A673 (cell line): ENCODE measurements at regions not wholly inside any gene's neighbourhood (a gene's known extent, or its start where the extent isn't known, plus 50 kb on each side); places are given as distances from the start of the nearest gene placed in this dataset.

Source experiments
- BruUV-seq: library from RNA; stranded (reverse); fragments of 400-500 nt; replicated peaks from 2 replicates; lab custom pipeline; 2021; lab: Mats Ljungman, UMichigan
- CTCF ChIA-PET: fragments of 300-600 bp; sonication (Branson Sonifier 250); formaldehyde crosslinking; loops from one replicate; lab custom pipeline; 2022; ENCODE audit warnings: antibody characterized with exemption; lab: Charles Lee
- POLR2A ChIA-PET: fragments of 300-600 bp; sonication (Branson Sonifier 250); formaldehyde crosslinking; loops from one replicate; lab custom pipeline; 2022; ENCODE audit warnings: antibody characterized with exemption; ENCODE audit not compliant: low non-redundant PET; lab: Charles Lee
- DNase-seq: peaks from one replicate; pipeline ENCODE4 v3.0.0-alpha.2; 2015; ENCODE audit warnings: low spot score
- H3K27ac ChIP-seq: fragments of 200-600 bp; sonication (generic); 2 replicates; pipeline ENCODE4 v1.5.1; 2016; ENCODE audit warnings: mixed run types, low read depth, mild to moderate bottlenecking, mixed read lengths, antibody characterized with exemption, low read length; ENCODE audit not compliant: poor library complexity, severe bottlenecking
- H3K27me3 ChIP-seq: fragments of 200-600 bp; sonication (generic); replicated peaks from 2 replicates; pipeline ENCODE4 v1.6.1; 2017; ENCODE audit warnings: mixed run types, low read depth, mild to moderate bottlenecking, mixed read lengths, antibody characterized with exemption, low read length; ENCODE audit not compliant: insufficient read depth, poor library complexity
- H3K36me3 ChIP-seq: fragments of 200-600 bp; sonication (generic); 2 replicates; pipeline ENCODE4 v1.6.1; 2016; ENCODE audit warnings: mixed run types, mild to moderate bottlenecking, mixed read lengths, antibody characterized with exemption, low read length; ENCODE audit not compliant: insufficient read depth, poor library complexity, severe bottlenecking
- H3K4me1 ChIP-seq: fragments of 200-600 bp; sonication (generic); 2 replicates; pipeline ENCODE4 v1.6.1; 2017; ENCODE audit warnings: mixed run types, mild to moderate bottlenecking, mixed read lengths, antibody characterized with exemption, low read length; ENCODE audit not compliant: insufficient read depth, poor library complexity, severe bottlenecking
- H3K4me3 ChIP-seq: fragments of 200-600 bp; sonication (generic); 2 replicates; pipeline ENCODE4 v1.5.1; 2016; ENCODE audit warnings: low read depth, mixed run types, mild to moderate bottlenecking, mixed read lengths, low read length; ENCODE audit not compliant: poor library complexity, severe bottlenecking
- H3K9me3 ChIP-seq: fragments of 200-600 bp; sonication (generic); 2 replicates; pipeline ENCODE4 v1.6.1; 2016; ENCODE audit warnings: mixed run types, low read depth, mild to moderate bottlenecking, mixed read lengths, antibody characterized with exemption, low read length; ENCODE audit not compliant: poor library complexity, severe bottlenecking
- EZH2 ChIP-seq: fragments of 200-600 bp; sonication (generic); IDR thresholded peaks from 2 replicates; pipeline ENCODE4 v1.6.1; 2017; ENCODE audit warnings: borderline replicate concordance, low read depth, mild to moderate bottlenecking, mixed read lengths, antibody characterized with exemption, low read length; ENCODE audit not compliant: poor library complexity, severe bottlenecking
- intact Hi-C: fragments of 100-400 bp; cut with micrococcal nuclease; formaldehyde crosslinking; loops from one replicate; pipeline ENCODE4 v1.10.0; 2022; ENCODE audit not compliant: unreplicated experiment
- TF ChIP-seq, protein P1 (sequence below): fragments of 300-800, 200-600 bp; sonication (generic); conservative IDR thresholded peaks from 2 replicates; pipeline ENCODE4 v1.5.1; 2017; ENCODE audit warnings: low read depth, mild to moderate bottlenecking, antibody characterized with exemption, low read length, moderate library complexity, mixed read lengths

DNA sequence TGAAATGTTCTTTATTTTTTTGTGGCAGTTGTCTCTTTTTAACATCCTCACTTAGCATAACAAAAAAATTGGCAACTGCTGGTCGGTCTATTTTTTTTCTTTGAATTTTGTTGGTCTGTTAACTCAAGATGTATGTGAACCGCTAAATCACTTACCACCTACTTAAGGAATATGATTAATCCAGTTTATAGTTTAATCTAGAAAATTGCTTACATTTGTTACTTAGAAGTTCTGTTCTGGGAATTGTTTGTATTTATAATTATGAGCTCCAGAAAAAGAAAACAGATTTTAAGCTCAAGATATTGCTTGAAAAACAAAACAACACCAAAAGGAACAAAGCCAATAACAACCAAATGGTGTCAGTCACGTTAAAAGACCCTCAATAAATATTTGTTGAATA is 66.1 kb upstream of the KLHL13 start:
- Histone ChIP-seq H3K4me1 (no peaks in the 10 kb centered on the region), H3K27me3 (no peaks in the 10 kb centered on the region), H3K27ac (no peak overlapping the region), H3K36me3 (no peaks in the 10 kb centered on the region), H3K4me3 (no peak overlapping the region), H3K9me3 (no peaks in the 10 kb centered on the region)
- POLR2A ChIA-PET = no interaction called here
- DNase-seq = peak; percentile 15
- TF ChIP-seq, protein P1, sequence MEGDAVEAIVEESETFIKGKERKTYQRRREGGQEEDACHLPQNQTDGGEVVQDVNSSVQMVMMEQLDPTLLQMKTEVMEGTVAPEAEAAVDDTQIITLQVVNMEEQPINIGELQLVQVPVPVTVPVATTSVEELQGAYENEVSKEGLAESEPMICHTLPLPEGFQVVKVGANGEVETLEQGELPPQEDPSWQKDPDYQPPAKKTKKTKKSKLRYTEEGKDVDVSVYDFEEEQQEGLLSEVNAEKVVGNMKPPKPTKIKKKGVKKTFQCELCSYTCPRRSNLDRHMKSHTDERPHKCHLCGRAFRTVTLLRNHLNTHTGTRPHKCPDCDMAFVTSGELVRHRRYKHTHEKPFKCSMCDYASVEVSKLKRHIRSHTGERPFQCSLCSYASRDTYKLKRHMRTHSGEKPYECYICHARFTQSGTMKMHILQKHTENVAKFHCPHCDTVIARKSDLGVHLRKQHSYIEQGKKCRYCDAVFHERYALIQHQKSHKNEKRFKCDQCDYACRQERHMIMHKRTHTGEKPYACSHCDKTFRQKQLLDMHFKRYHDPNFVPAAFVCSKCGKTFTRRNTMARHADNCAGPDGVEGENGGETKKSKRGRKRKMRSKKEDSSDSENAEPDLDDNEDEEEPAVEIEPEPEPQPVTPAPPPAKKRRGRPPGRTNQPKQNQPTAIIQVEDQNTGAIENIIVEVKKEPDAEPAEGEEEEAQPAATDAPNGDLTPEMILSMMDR = no peak
- no peak for TF ChIP-seq EZH2
- intact Hi-C loops = no loop called here
- CTCF ChIA-PET = no interaction called here
- BruUV-seq = no TSS peak

DNA sequence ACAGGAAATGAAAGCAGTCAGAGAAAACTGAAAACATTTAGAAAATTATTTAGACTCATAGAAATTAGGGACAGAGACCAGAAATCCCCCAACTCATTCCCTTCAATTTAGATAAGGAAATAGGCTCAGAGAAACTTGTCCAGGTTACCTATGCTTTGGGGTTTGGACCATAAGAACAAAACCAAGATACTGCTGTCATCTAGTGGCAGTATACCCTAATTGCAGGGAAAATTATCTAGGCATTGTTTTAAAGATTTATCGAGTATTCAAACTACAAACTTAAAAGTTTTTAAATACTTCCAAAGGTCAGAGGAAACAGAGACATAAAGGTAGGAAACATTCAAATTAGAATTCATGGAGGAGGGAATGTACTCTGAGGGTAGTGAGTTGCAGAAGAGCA is 67.0 kb upstream of the KLHL13 start:
- no peak overlapping the region for H3K27ac ChIP-seq
- no TSS peak for BruUV-seq
- intact Hi-C loops = no loop called here
- no peak overlapping the region for H3K4me3 ChIP-seq
- no peak for DNase-seq
- H3K27me3 ChIP-seq = no peaks in the 10 kb centered on the region
- ChIA-PET POLR2A (no interaction called here), CTCF (no interaction called here)
- no peak for TF ChIP-seq EZH2
- TF ChIP-seq, protein P1 = peak; percentile 43; the same call in 1 of the 2 replicates
- no peaks in the 10 kb centered on the region for H3K36me3 ChIP-seq
- H3K9me3 ChIP-seq = no peaks in the 10 kb centered on the region
- no peaks in the 10 kb centered on the region for H3K4me1 ChIP-seq

GRCh38 chrX:118187100-118187499 is 70.5 kb upstream of the KLHL13 start:
- POLR2A ChIA-PET = no interaction called here
- CTCF ChIA-PET = no interaction called here
- Histone ChIP-seq H3K4me3 (no peak overlapping the region), H3K4me1 (no peaks in the 10 kb centered on the region), H3K27me3 (no peaks in the 10 kb centered on the region), H3K9me3 (no peaks in the 10 kb centered on the region), H3K27ac (no peak overlapping the region), H3K36me3 (no peaks in the 10 kb centered on the region)
- DNase-seq = no peak
- intact Hi-C loops = no loop called here
- TF ChIP-seq, protein P1 = no peak
- no peak for TF ChIP-seq EZH2
- BruUV-seq = no TSS peak
